MCF 10A (cell line): ENCODE measurements at regions not wholly inside any gene's neighbourhood (a gene's known extent, or its start where the extent isn't known, plus 50 kb on each side); places are given as distances from the start of the nearest gene placed in this dataset.

ENCODE experiments used
- BruUV-seq: library from RNA; stranded (reverse); fragments of 400-500 nt; replicated peaks from 2 replicates; lab custom pipeline; 2021; lab: Mats Ljungman, UMichigan
- CTCF ChIA-PET: fragments of 300-600 bp; sonication (Branson Sonifier 250); formaldehyde crosslinking; extraction: SDS; loops from one replicate; lab custom pipeline; 2021; ENCODE audit warnings: antibody characterized with exemption, inconsistent platforms; lab: Yijun Ruan, JAX
- POLR2A ChIA-PET: fragments of 300-600, 350-650 bp; sonication (Branson Sonifier 250); formaldehyde crosslinking; extraction: SDS; loops from one replicate; lab custom pipeline; 2020; ENCODE audit warnings: antibody characterized with exemption, inconsistent platforms; lab: Yijun Ruan, JAX
- DNase-seq: peaks from one replicate; pipeline ENCODE4 v3.0.0-alpha.2; 2018; ENCODE audit not compliant: unreplicated experiment
- H3K27ac Mint-ChIP-seq: one replicate; pipeline ENCODE4 v1.8.0; 2022; ENCODE audit warnings: mild to moderate bottlenecking, low read depth, mixed read lengths; ENCODE audit not compliant: unreplicated experiment
- H3K27me3 Mint-ChIP-seq: one replicate; pipeline ENCODE4 v1.8.0; 2022; ENCODE audit warnings: mixed read lengths; ENCODE audit not compliant: insufficient read depth, unreplicated experiment
- H3K36me3 Mint-ChIP-seq: one replicate; pipeline ENCODE4 v1.8.0; 2022; ENCODE audit warnings: mild to moderate bottlenecking, moderate library complexity, mixed read lengths; ENCODE audit not compliant: insufficient read depth, unreplicated experiment
- H3K4me1 Mint-ChIP-seq: one replicate; pipeline ENCODE4 v1.8.0; 2022; ENCODE audit warnings: mixed read lengths; ENCODE audit not compliant: insufficient read depth, unreplicated experiment
- H3K4me3 Mint-ChIP-seq: one replicate; pipeline ENCODE4 v1.8.0; 2022; ENCODE audit warnings: mild to moderate bottlenecking, moderate library complexity, mixed read lengths; ENCODE audit not compliant: unreplicated experiment
- H3K9me3 Mint-ChIP-seq: one replicate; pipeline ENCODE4 v1.8.0; 2022; ENCODE audit warnings: mixed read lengths; ENCODE audit not compliant: unreplicated experiment
- intact Hi-C: fragments of 100-400 bp; cut with micrococcal nuclease; formaldehyde crosslinking; loops from 2 replicates; pipeline ENCODE4 v1.14.1; 2022
- TF ChIP-seq, protein P1 (sequence below): fragments of 200-600 bp; IDR thresholded peaks from one replicate; pipeline ENCODE4 v1.8.0; 2022; ENCODE audit warnings: antibody characterized with exemption, mild to moderate bottlenecking; ENCODE audit not compliant: unreplicated experiment

DNA sequence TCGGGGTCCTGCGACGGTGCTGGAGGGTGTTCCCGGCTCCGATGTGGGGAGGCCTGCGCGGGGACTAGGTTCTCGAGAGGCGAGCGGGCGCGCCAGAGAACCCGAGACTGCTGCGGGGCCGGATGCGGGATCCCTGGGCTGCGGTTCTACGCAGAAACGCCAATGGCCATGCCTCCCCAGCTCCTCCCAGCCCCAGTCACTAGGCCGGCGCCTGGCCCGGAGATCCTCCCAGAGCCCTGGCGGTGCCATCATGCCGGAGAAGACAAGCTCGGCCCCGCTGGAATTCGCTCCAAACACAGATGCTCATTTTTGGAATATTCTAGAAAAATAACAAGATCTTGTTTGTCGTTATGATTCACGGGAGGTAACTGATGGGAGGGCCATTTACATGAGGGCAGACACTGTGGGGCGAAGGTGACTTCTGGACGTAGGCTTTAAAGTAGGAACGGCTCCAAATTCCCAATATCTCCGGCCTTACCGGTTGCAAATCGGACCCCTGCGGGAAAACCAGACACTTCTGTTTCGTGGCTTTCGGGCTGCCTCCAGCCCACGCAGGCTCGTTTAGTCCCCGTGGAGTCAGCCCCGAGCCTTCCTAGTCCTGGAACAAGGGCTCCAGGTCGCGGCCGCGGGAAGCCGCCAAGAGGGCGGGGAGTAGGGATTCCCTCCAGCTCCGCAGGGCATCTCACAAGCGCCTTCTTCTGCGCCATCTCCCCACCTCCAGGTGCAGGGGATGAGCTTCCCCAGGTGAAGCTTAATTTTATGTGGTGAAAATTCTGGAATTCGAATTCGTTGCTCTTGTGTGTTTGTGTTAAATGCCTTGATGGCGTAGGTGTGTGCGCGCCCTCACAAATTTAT lies 74.8 kb upstream of the POLG start:
- DNase-seq = no peak
- H3K27me3 Mint-ChIP-seq = peaks cover 32% of the 10 kb centered on the region
- no peak overlapping the region for H3K4me3 Mint-ChIP-seq
- no peaks in the 10 kb centered on the region for H3K4me1 Mint-ChIP-seq
- H3K27ac Mint-ChIP-seq = no peak overlapping the region
- ChIA-PET POLR2A (no interaction called here), CTCF (interaction anchor here (0.6 to 0.9 kb wide), 4 partner anchors 14 to 658 kb away, joined by 3 read pairs; no protein-coding TSS in a partner anchor)
- TF ChIP-seq, protein P1, sequence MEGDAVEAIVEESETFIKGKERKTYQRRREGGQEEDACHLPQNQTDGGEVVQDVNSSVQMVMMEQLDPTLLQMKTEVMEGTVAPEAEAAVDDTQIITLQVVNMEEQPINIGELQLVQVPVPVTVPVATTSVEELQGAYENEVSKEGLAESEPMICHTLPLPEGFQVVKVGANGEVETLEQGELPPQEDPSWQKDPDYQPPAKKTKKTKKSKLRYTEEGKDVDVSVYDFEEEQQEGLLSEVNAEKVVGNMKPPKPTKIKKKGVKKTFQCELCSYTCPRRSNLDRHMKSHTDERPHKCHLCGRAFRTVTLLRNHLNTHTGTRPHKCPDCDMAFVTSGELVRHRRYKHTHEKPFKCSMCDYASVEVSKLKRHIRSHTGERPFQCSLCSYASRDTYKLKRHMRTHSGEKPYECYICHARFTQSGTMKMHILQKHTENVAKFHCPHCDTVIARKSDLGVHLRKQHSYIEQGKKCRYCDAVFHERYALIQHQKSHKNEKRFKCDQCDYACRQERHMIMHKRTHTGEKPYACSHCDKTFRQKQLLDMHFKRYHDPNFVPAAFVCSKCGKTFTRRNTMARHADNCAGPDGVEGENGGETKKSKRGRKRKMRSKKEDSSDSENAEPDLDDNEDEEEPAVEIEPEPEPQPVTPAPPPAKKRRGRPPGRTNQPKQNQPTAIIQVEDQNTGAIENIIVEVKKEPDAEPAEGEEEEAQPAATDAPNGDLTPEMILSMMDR = no peak
- H3K36me3 Mint-ChIP-seq = no peaks in the 10 kb centered on the region
- H3K9me3 Mint-ChIP-seq = no peaks in the 10 kb centered on the region
- intact Hi-C loops = no loop called here
- no TSS peak for BruUV-seq

DNA sequence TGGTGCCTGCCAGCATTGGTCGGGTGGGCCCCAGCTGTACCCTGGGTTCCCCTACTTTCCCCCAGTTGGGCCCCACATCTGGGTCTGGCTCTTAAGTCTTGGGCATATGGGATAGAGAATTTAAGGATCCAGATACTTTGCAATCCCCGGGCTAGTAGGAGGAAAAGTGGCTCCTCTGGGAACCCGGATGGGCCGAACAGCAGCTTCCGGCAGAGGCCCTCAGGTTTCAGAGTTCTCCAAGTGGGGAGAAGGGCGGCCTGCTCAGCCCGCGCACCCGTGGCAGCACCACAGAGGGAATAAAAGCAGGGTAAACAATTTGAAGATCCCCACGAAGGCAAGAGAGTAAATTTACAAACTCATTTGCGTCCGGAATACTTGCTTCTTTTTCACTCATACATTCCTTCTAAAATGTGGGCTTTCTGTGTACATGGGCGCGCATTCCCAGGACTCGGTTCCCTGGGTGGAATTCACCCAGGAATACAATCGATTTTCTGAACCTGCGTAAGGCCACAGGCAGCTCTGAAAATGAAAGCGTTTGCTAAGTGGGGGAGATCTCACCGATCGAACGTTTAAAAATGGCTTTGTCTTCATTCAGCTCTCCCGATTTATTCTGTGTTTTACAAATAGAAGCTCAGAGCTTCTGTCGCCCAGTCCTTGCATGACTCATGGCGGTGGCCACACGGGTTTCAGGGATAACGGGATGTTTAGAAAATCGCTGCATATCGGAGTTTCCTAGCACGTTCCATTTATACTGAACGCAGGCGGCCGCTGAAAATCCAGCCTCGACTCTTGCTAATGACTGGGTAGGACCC lies 74.0 kb upstream of the POLG start:
- intact Hi-C loops = no loop called here
- BruUV-seq = no TSS peak
- POLR2A ChIA-PET = interaction anchor here (0.7 kb wide), 1 partner anchor 10 kb away, joined by 3 read pairs; no protein-coding TSS in a partner anchor
- H3K9me3 Mint-ChIP-seq = no peaks in the 10 kb centered on the region
- H3K27me3 Mint-ChIP-seq = peaks cover 25% of the 10 kb centered on the region
- no peak overlapping the region for H3K27ac Mint-ChIP-seq
- CTCF ChIA-PET = interaction anchor here (0.6 to 0.9 kb wide), 3 partner anchors 13 to 659 kb away, joined by 3 read pairs; no protein-coding TSS in a partner anchor
- no peaks in the 10 kb centered on the region for H3K36me3 Mint-ChIP-seq
- TF ChIP-seq, protein P1 = no peak
- no peak overlapping the region for H3K4me3 Mint-ChIP-seq
- H3K4me1 Mint-ChIP-seq = no peaks in the 10 kb centered on the region
- DNase-seq = no peak

DNA sequence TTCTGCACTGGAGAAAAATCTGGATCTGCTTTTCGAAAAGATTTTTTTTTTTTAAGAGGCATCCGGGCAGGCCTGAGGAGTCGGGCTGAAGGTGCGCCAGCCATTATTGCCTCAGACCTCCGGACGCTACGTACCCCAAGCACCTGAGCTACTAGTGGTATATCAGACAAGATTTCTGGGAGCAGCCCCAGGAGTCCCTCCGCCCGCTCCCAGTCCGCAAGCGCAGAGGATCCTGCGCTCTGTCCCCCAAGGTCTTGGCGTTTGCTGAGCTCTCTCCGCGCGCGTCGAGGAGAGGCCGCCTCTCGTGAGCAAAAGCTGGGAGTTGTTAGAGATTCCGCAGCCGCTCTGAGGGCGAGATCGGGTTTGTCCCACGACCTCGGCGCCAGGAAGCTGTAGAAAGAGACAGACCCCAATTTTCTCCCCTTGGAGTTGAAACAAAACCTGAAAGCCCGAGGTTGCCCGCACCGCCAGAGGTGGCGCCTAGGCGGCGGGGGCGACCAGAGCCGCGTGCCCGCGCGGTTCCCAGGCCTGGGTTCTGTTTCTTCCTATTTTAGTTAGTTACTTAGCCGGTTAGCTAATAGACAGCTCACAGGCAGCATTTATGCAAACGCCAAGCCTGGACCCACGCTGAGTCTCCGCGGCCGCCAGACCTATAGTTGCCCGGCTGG lies 72.5 kb upstream of the POLG start:
- no TSS peak for BruUV-seq
- DNase-seq = no peak
- peaks cover 10% of the 10 kb centered on the region for H3K27me3 Mint-ChIP-seq
- H3K4me1 Mint-ChIP-seq = no peaks in the 10 kb centered on the region
- CTCF ChIA-PET = interaction anchor here (0.8 to 1.0 kb wide), 5 partner anchors 9 to 49 kb away, joined by 3 to 5 read pairs (median 4); no protein-coding TSS in a partner anchor
- intact Hi-C loops = no loop called here
- TF ChIP-seq, protein P1 = no peak
- H3K9me3 Mint-ChIP-seq = no peaks in the 10 kb centered on the region
- no peaks in the 10 kb centered on the region for H3K36me3 Mint-ChIP-seq
- H3K4me3 Mint-ChIP-seq = no peak overlapping the region
- no peak overlapping the region for H3K27ac Mint-ChIP-seq
- POLR2A ChIA-PET = no interaction called here
